Stimulated activated CD8-positive, alpha-beta memory T cell treated with anti-CD3 and anti-CD28 coated beads, Interleukin-4, amount 100 ng/mL, for 4 hours (primary cell): ENCODE measurements at regions not wholly inside any gene's neighbourhood (a gene's known extent, or its start where the extent isn't known, plus 50 kb on each side); places are given as distances from the start of the nearest gene placed in this dataset.

Source experiments
- DNase-seq, 2 donors: peaks; one replicate each; pipeline ENCODE4 v3.0.0-alpha.2; 2020; ENCODE audit warnings: low read depth in 2 of 2, low spot score in 1 of 2

GRCh38 chr20:57048027-57048869 is 218.2 kb downstream of the BMP7 start:
- no peak for DNase-seq

- no peak for DNase-seq
Observed at GRCh38 chr20:57049296-57049695, 217.1 kb downstream of the BMP7 start.

- DNase-seq = no peak
Observed at GRCh38 chr20:57051096-57051495, 215.3 kb downstream of the BMP7 start.

- DNase-seq = no peak
Observed at GRCh38 chr20:57053067-57053466, 213.4 kb downstream of the BMP7 start.

- no peak for DNase-seq
Observed at GRCh38 chr20:57053793-57054552, 212.5 kb downstream of the BMP7 start.

GRCh38 chr20:57055345-57055744 is 211.1 kb downstream of the BMP7 start:
- DNase-seq = no peak

GRCh38 chr20:57056651-57057050 is 209.8 kb downstream of the BMP7 start:
- no peak for DNase-seq

GRCh38 chr20:57059055-57059596 is 207.3 kb downstream of the BMP7 start:
- no peak for DNase-seq

GRCh38 chr20:57060407-57061050 is 205.9 kb downstream of the BMP7 start:
- DNase-seq = no peak

GRCh38 chr20:57061051-57061900 is 205.2 kb downstream of the BMP7 start:
- no peak for DNase-seq

GRCh38 chr20:57062241-57062640 is 204.2 kb downstream of the BMP7 start:
- DNase-seq = no peak

GRCh38 chr20:57062696-57063270 is 203.7 kb downstream of the BMP7 start:
- DNase-seq = no peak

- DNase-seq = no peak
Observed at GRCh38 chr20:57064836-57065235, 201.6 kb downstream of the BMP7 start.

- DNase-seq = no peak
Observed at GRCh38 chr20:57065646-57066045, 200.8 kb downstream of the BMP7 start.

GRCh38 chr20:57066126-57066900 is 200.1 kb downstream of the BMP7 start:
- DNase-seq = no peak

GRCh38 chr20:57069442-57069841 is 197.0 kb downstream of the BMP7 start:
- no peak for DNase-seq

GRCh38 chr20:57070296-57070695 is 196.1 kb downstream of the BMP7 start:
- no peak for DNase-seq

GRCh38 chr20:57071283-57071731 is 195.1 kb downstream of the BMP7 start:
- DNase-seq = no peak

GRCh38 chr20:57071954-57072583 is 194.4 kb downstream of the BMP7 start:
- DNase-seq = no peak
